ENCODE measurements at regions not wholly inside any gene's neighbourhood (a gene's known extent, or its start where the extent isn't known, plus 50 kb on each side); places are given as distances from the start of the nearest gene placed in this dataset.
A peak's percentile ranks its signal among the peaks of the same experiment; 100 is the strongest.

- H3K9me2 ChIP-seq (replicated peaks; ENCODE audit: low read length) = no peaks in the 10 kb centered on the region
- ATAC-seq (peak; percentile 82), DNase-seq (peak; percentile 76)
- no peak overlapping the region for H3K9ac ChIP-seq (ENCODE audit: low read length)
- H3K27me3 ChIP-seq (ENCODE audit: low read length) = no peaks in the 10 kb centered on the region
- POLR2A ChIA-PET (ENCODE audit: unreplicated experiment) = no interaction called here
- no peaks in the 10 kb centered on the region for H3K9me3 ChIP-seq (ENCODE audit: low read length)
- H4K20me1 ChIP-seq (ENCODE audit: low read length) = no peaks in the 10 kb centered on the region
- no peak for TF ChIP-seq EZH2phosphoT487 (IDR thresholded peaks at IDR 0.05; ENCODE audit: borderline replicate concordance, low read length)
- no peak for TF ChIP-seq EZH2 (IDR thresholded peaks at IDR 0.05; ENCODE audit: low read length, unreplicated experiment)
- TF ChIP-seq CTCF (conservative IDR thresholded peaks at IDR 0.05; ENCODE audit: low read depth, low read length) = no peak
- no peaks in the 10 kb centered on the region for H3K79me2 ChIP-seq (ENCODE audit: low read length)
- BruUV-seq (replicated peaks) = no TSS peak
- H3K4me3 ChIP-seq (ENCODE audit: low read length) = no peak overlapping the region
- CTCF ChIA-PET = interaction anchor here (0.7 to 0.8 kb wide), 2 partner anchors 37 to 176 kb away, joined by 3 read pairs; no protein-coding TSS in a partner anchor
- H3K27ac ChIP-seq (ENCODE audit: low read length) = peak overlapping the region; percentile 13; the same call in 1 of the 2 replicates
- intact Hi-C loops (cut with micrococcal nuclease) = no loop called here
- H3F3A ChIP-seq (ENCODE audit: low read length, unreplicated experiment) = no peaks in the 10 kb centered on the region
- no peak overlapping the region for H3K4me2 ChIP-seq (ENCODE audit: low read length)
- H3K4me1 ChIP-seq (ENCODE audit: insufficient read depth, low read length) = peaks cover 23% of the 10 kb centered on the region
- no peaks in the 10 kb centered on the region for H3K36me3 ChIP-seq (ENCODE audit: low read depth, low read length)
- H2AFZ ChIP-seq (ENCODE audit: low read length) = peak overlapping the region; percentile 58
Measured at GRCh38 chr20:50283922-50284810, 93.5 kb downstream of the CEBPB start.

GRCh38 chr20:50284811-50285375 is 94.3 kb downstream of the CEBPB start:
- no peak for ATAC-seq
- no peaks in the 10 kb centered on the region for H3K9me3 ChIP-seq (ENCODE audit: low read length)
- H3K4me1 ChIP-seq (ENCODE audit: insufficient read depth, low read length) = peaks cover 23% of the 10 kb centered on the region
- TF ChIP-seq CTCF (conservative IDR thresholded peaks at IDR 0.05; ENCODE audit: low read depth, low read length) (no peak), EZH2phosphoT487 (IDR thresholded peaks at IDR 0.05; ENCODE audit: borderline replicate concordance, low read length) (no peak), EZH2 (IDR thresholded peaks at IDR 0.05; ENCODE audit: low read length, unreplicated experiment) (no peak)
- H3K9me2 ChIP-seq (replicated peaks; ENCODE audit: low read length) = no peaks in the 10 kb centered on the region
- H3K9ac ChIP-seq (ENCODE audit: low read length) = no peak overlapping the region
- H3K4me2 ChIP-seq (ENCODE audit: low read length) = no peak overlapping the region
- H3F3A ChIP-seq (ENCODE audit: low read length, unreplicated experiment) = no peaks in the 10 kb centered on the region
- no peaks in the 10 kb centered on the region for H3K27me3 ChIP-seq (ENCODE audit: low read length)
- no peak for DNase-seq
- no peak overlapping the region for H3K4me3 ChIP-seq (ENCODE audit: low read length)
- peak overlapping the region; percentile 58 for H2AFZ ChIP-seq (ENCODE audit: low read length)
- ChIA-PET CTCF (no interaction called here), POLR2A (ENCODE audit: unreplicated experiment) (no interaction called here)
- no peaks in the 10 kb centered on the region for H4K20me1 ChIP-seq (ENCODE audit: low read length)
- H3K36me3 ChIP-seq (ENCODE audit: low read depth, low read length) = no peaks in the 10 kb centered on the region
- no peaks in the 10 kb centered on the region for H3K79me2 ChIP-seq (ENCODE audit: low read length)
- BruUV-seq (replicated peaks) = no TSS peak
- intact Hi-C loops (cut with micrococcal nuclease) = no loop called here
- no peak overlapping the region for H3K27ac ChIP-seq (ENCODE audit: low read length)
